ENCODE measurements at regions not wholly inside any gene's neighbourhood (a gene's known extent, or its start where the extent isn't known, plus 50 kb on each side); places are given as distances from the start of the nearest gene placed in this dataset.
"Not testable (repeated sequence)": the region's sequence is repeated elsewhere in the genome, so short reads cannot be mapped to it uniquely, and the experiment has no call there.

- DNase-seq (ENCODE audit: low read depth), result not testable (repeated sequence)
These were observed 431.6 kb upstream of the AKR1E2 start for GRCh38 chr10:4394455-4394854.

GRCh38 chr10:4391683-4392082 is 434.3 kb upstream of the AKR1E2 start:
- DNase-seq (ENCODE audit: low read depth), result no peak

- DNase-seq (ENCODE audit: low read depth), result no peak
These were observed 435.8 kb upstream of the AKR1E2 start for GRCh38 chr10:4390219-4390618.

- DNase-seq (ENCODE audit: low read depth), result no peak
These were observed 440.7 kb upstream of the AKR1E2 start for GRCh38 chr10:4385231-4385870.

GRCh38 chr10:4384245-4384644 is 441.8 kb upstream of the AKR1E2 start:
- DNase-seq (ENCODE audit: low read depth), result peak; percentile 13

- no peak for DNase-seq (ENCODE audit: low read depth)
These were observed 442.3 kb upstream of the AKR1E2 start for GRCh38 chr10:4383651-4384098.

- no peak for DNase-seq (ENCODE audit: low read depth)
These were observed 443.2 kb upstream of the AKR1E2 start for GRCh38 chr10:4382811-4383210.

GRCh38 chr10:4373612-4374011 is 452.4 kb upstream of the AKR1E2 start:
- no peak for DNase-seq (ENCODE audit: low read depth)

- no peak for DNase-seq (ENCODE audit: low read depth)
These were observed 452.9 kb upstream of the AKR1E2 start for GRCh38 chr10:4373098-4373497.

- DNase-seq (ENCODE audit: low read depth), result peak; percentile 76
These were observed 453.4 kb upstream of the AKR1E2 start for GRCh38 chr10:4372601-4373000.

GRCh38 chr10:4371691-4372295 is 454.2 kb upstream of the AKR1E2 start:
- no peak for DNase-seq (ENCODE audit: low read depth)

GRCh38 chr10:4370376-4370775 is 455.6 kb upstream of the AKR1E2 start:
- no peak for DNase-seq (ENCODE audit: low read depth)

- no peak for DNase-seq (ENCODE audit: low read depth)
These were observed 464.4 kb upstream of the AKR1E2 start for GRCh38 chr10:4361581-4361980.

- DNase-seq (ENCODE audit: low read depth), result no peak
These were observed 467.0 kb upstream of the AKR1E2 start for GRCh38 chr10:4359003-4359402.

GRCh38 chr10:4357911-4358310 is 468.1 kb upstream of the AKR1E2 start:
- no peak for DNase-seq (ENCODE audit: low read depth)

- no peak for DNase-seq (ENCODE audit: low read depth)
These were observed 470.7 kb upstream of the AKR1E2 start for GRCh38 chr10:4355350-4355749.

- DNase-seq (ENCODE audit: low read depth), result peak; percentile 86
These were observed 471.6 kb upstream of the AKR1E2 start for GRCh38 chr10:4354382-4354812.

GRCh38 chr10:4353964-4354363 is 472.0 kb upstream of the AKR1E2 start:
- DNase-seq (ENCODE audit: low read depth), result peak; percentile 86

GRCh38 chr10:4353059-4353655 is 472.9 kb upstream of the AKR1E2 start:
- DNase-seq (ENCODE audit: low read depth), result peak; percentile 20

- DNase-seq (ENCODE audit: low read depth), result peak; percentile 68
These were observed 473.5 kb upstream of the AKR1E2 start for GRCh38 chr10:4352414-4352961.

GRCh38 chr10:4351723-4352413 is 474.1 kb upstream of the AKR1E2 start:
- DNase-seq (ENCODE audit: low read depth), result peak; percentile 54

GRCh38 chr10:4347397-4347796 is 478.6 kb upstream of the AKR1E2 start:
- no peak for DNase-seq (ENCODE audit: low read depth)
